Loucy (cell line): ENCODE measurements at regions not wholly inside any gene's neighbourhood (a gene's known extent, or its start where the extent isn't known, plus 50 kb on each side); places are given as distances from the start of the nearest gene placed in this dataset.

Experiments
- H2AFZ ChIP-seq: fragments of 200-600 bp; sonication (generic); 2 replicates; pipeline ENCODE4 v1.6.0; 2016; ENCODE audit warnings: antibody characterized with exemption, mild to moderate bottlenecking, low read length, moderate library complexity
- H3F3A ChIP-seq: fragments of 200-600 bp; 2 replicates; pipeline ENCODE4 v1.6.0; 2016; ENCODE audit warnings: antibody characterized with exemption, low read depth, mild to moderate bottlenecking
- H3K27me3 ChIP-seq: fragments of 200-600 bp; sonication (generic); 2 replicates; pipeline ENCODE4 v1.6.1; 2014; ENCODE audit warnings: low read length, mild to moderate bottlenecking; ENCODE audit not compliant: insufficient read depth, poor library complexity, severe bottlenecking
- H3K36me3 ChIP-seq: fragments of 200-600 bp; sonication (generic); 2 replicates; pipeline ENCODE4 v1.6.1; 2016; ENCODE audit warnings: low read length; ENCODE audit not compliant: insufficient read depth
- H3K4me1 ChIP-seq: fragments of 200-600 bp; sonication (generic); 2 replicates; pipeline ENCODE4 v1.5.1; 2014; ENCODE audit warnings: low read length, mild to moderate bottlenecking; ENCODE audit not compliant: insufficient read depth, poor library complexity, severe bottlenecking
- H3K4me2 ChIP-seq: fragments of 200-600 bp; sonication (generic); 2 replicates; pipeline ENCODE4 v1.6.0; 2014; ENCODE audit warnings: antibody characterized with exemption, low read length, low read depth, mild to moderate bottlenecking; ENCODE audit not compliant: poor library complexity, severe bottlenecking
- H3K4me3 ChIP-seq: fragments of 200-600 bp; sonication (generic); 2 replicates; pipeline ENCODE4 v1.5.1; 2014; ENCODE audit warnings: low read length, mild to moderate bottlenecking, mixed read lengths; ENCODE audit not compliant: poor library complexity, severe bottlenecking
- H3K79me2 ChIP-seq: fragments of 200-600 bp; sonication (generic); 2 replicates; pipeline ENCODE4 v1.6.1; 2014; ENCODE audit warnings: low read length; ENCODE audit not compliant: insufficient read depth
- H3K9ac ChIP-seq: fragments of 200-600 bp; sonication (generic); 2 replicates; pipeline ENCODE4 v1.6.0; 2014; ENCODE audit warnings: mild to moderate bottlenecking, low read depth, low read length, moderate library complexity; ENCODE audit not compliant: poor library complexity, severe bottlenecking
- H3K9me2 ChIP-seq: fragments of 200-600 bp; sonication (generic); replicated peaks from 2 replicates; pipeline ENCODE4 v1.6.1; 2016; ENCODE audit warnings: low read depth, low read length, mixed read lengths
- H3K9me3 ChIP-seq: fragments of 200-600 bp; sonication (generic); 2 replicates; pipeline ENCODE4 v1.6.1; 2014; ENCODE audit warnings: mild to moderate bottlenecking, antibody characterized with exemption, low read length, low read depth; ENCODE audit not compliant: insufficient read depth
- H4K20me1 ChIP-seq: fragments of 200-600 bp; sonication (generic); 2 replicates; pipeline ENCODE4 v1.6.0; 2014; ENCODE audit warnings: antibody characterized with exemption, low read length, mild to moderate bottlenecking; ENCODE audit not compliant: insufficient read depth, poor library complexity, severe bottlenecking
- EZH2phosphoT487 ChIP-seq: fragments of 200-600 bp; IDR thresholded peaks from 2 replicates; pipeline ENCODE4 v1.6.1; 2018; ENCODE audit warnings: antibody characterized with exemption, mild to moderate bottlenecking, moderate library complexity, borderline replicate concordance
- TF ChIP-seq, protein P1 (sequence below): fragments of 200-600 bp; sonication (generic); conservative IDR thresholded peaks from 2 replicates; pipeline ENCODE4 v1.5.1; 2014; ENCODE audit warnings: mild to moderate bottlenecking, antibody characterized with exemption, low read length

DNA sequence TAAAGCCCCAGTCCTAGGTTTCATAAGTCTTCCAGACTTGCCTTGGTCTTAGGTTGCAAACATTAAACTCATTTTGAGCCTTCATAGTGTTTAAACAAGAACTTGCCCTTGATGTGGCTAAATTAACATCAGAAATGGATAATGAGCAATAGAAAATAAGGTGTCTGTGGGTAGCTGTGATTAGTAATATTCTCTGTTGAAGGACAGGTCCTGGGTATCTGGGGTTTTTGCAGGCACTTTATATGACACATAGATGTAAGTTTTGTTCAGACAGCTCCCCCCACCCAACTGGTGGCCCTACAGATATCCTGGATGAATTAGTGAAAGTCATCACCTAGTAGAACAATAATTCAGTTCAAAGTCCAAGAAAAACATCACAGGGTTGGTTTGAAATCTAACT is 272.5 kb downstream of the PTTG2 start:
- H3K9ac ChIP-seq: no peak overlapping the region
- no peaks in the 10 kb centered on the region for H3K9me3 ChIP-seq
- no peaks in the 10 kb centered on the region for H4K20me1 ChIP-seq
- no peaks in the 10 kb centered on the region for H3K79me2 ChIP-seq
- TF ChIP-seq, protein P1, sequence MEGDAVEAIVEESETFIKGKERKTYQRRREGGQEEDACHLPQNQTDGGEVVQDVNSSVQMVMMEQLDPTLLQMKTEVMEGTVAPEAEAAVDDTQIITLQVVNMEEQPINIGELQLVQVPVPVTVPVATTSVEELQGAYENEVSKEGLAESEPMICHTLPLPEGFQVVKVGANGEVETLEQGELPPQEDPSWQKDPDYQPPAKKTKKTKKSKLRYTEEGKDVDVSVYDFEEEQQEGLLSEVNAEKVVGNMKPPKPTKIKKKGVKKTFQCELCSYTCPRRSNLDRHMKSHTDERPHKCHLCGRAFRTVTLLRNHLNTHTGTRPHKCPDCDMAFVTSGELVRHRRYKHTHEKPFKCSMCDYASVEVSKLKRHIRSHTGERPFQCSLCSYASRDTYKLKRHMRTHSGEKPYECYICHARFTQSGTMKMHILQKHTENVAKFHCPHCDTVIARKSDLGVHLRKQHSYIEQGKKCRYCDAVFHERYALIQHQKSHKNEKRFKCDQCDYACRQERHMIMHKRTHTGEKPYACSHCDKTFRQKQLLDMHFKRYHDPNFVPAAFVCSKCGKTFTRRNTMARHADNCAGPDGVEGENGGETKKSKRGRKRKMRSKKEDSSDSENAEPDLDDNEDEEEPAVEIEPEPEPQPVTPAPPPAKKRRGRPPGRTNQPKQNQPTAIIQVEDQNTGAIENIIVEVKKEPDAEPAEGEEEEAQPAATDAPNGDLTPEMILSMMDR: no peak
- TF ChIP-seq EZH2phosphoT487: no peak
- H2AFZ ChIP-seq: no peak overlapping the region
- H3K9me2 ChIP-seq: no peaks in the 10 kb centered on the region
- no peak overlapping the region for H3K4me3 ChIP-seq
- no peaks in the 10 kb centered on the region for H3K27me3 ChIP-seq
- no peak overlapping the region for H3K4me2 ChIP-seq
- no peaks in the 10 kb centered on the region for H3F3A ChIP-seq
- H3K4me1 ChIP-seq: no peaks in the 10 kb centered on the region
- no peaks in the 10 kb centered on the region for H3K36me3 ChIP-seq

- H3K4me2 ChIP-seq: no peak overlapping the region
- no peaks in the 10 kb centered on the region for H3K9me2 ChIP-seq
- no peaks in the 10 kb centered on the region for H3K27me3 ChIP-seq
- no peak overlapping the region for H3K9ac ChIP-seq
- H3K4me1 ChIP-seq: no peaks in the 10 kb centered on the region
- no peaks in the 10 kb centered on the region for H3F3A ChIP-seq
- H3K9me3 ChIP-seq: no peaks in the 10 kb centered on the region
- H3K4me3 ChIP-seq: no peak overlapping the region
- no peaks in the 10 kb centered on the region for H4K20me1 ChIP-seq
- H3K79me2 ChIP-seq: no peaks in the 10 kb centered on the region
- H3K36me3 ChIP-seq: no peaks in the 10 kb centered on the region
- no peak overlapping the region for H2AFZ ChIP-seq
- TF ChIP-seq, protein P1: no peak
- no peak for TF ChIP-seq EZH2phosphoT487
Observed at GRCh38 chr4:38233727-38234480, 273.7 kb downstream of the PTTG2 start.

GRCh38 chr4:38235354-38235753 is 275.2 kb downstream of the PTTG2 start:
- no peaks in the 10 kb centered on the region for H3K79me2 ChIP-seq
- H2AFZ ChIP-seq: no peak overlapping the region
- no peak overlapping the region for H3K9ac ChIP-seq
- H3K36me3 ChIP-seq: no peaks in the 10 kb centered on the region
- no peaks in the 10 kb centered on the region for H3K27me3 ChIP-seq
- no peaks in the 10 kb centered on the region for H3K4me1 ChIP-seq
- H4K20me1 ChIP-seq: no peaks in the 10 kb centered on the region
- no peaks in the 10 kb centered on the region for H3F3A ChIP-seq
- TF ChIP-seq, protein P1: no peak
- no peak for TF ChIP-seq EZH2phosphoT487
- no peak overlapping the region for H3K4me3 ChIP-seq
- H3K9me3 ChIP-seq: no peaks in the 10 kb centered on the region
- no peaks in the 10 kb centered on the region for H3K9me2 ChIP-seq
- H3K4me2 ChIP-seq: no peak overlapping the region
